Anterior cingulate cortex (tissue), 58 donors: ENCODE measurements at regions not wholly inside any gene's neighbourhood (a gene's known extent, or its start where the extent isn't known, plus 50 kb on each side); places are given as distances from the start of the nearest gene placed in this dataset.
"Not testable (repeated sequence)": the region's sequence is repeated elsewhere in the genome, so short reads cannot be mapped to it uniquely, and the experiment has no call there.

ENCODE experiments used
- DNase-seq, 58 donors: peaks; one replicate each; lab custom pipeline; 2025; lab: John Stamatoyannopoulos, UW

- no peak for DNase-seq
Observed at GRCh38 chrX:28408017-28408723, 179.1 kb upstream of the IL1RAPL1 start.

GRCh38 chrX:28398342-28398741 is 188.9 kb upstream of the IL1RAPL1 start:
- no peak for DNase-seq

GRCh38 chrX:28391528-28391927 is 195.7 kb upstream of the IL1RAPL1 start:
- no peak for DNase-seq

- peak in 2 of 58 donors; percentile 0 for DNase-seq
Observed at GRCh38 chrX:28379103-28379502, 208.1 kb upstream of the IL1RAPL1 start.

- not testable (repeated sequence) for DNase-seq
Observed at GRCh38 chrX:28367649-28368048, 219.6 kb upstream of the IL1RAPL1 start.

GRCh38 chrX:28351801-28352200 is 235.4 kb upstream of the IL1RAPL1 start:
- DNase-seq = no peak

GRCh38 chrX:28349888-28350287 is 237.4 kb upstream of the IL1RAPL1 start:
- no peak for DNase-seq

GRCh38 chrX:28347476-28347875 is 239.8 kb upstream of the IL1RAPL1 start:
- DNase-seq = no peak

- no peak for DNase-seq
Observed at GRCh38 chrX:28329156-28329555, 258.1 kb upstream of the IL1RAPL1 start.

- no peak for DNase-seq
Observed at GRCh38 chrX:28324321-28324721, 262.9 kb upstream of the IL1RAPL1 start.

- no peak for DNase-seq
Observed at GRCh38 chrX:28321286-28321685, 266.0 kb upstream of the IL1RAPL1 start.

- no peak for DNase-seq
Observed at GRCh38 chrX:28312965-28313364, 274.3 kb upstream of the IL1RAPL1 start.

- DNase-seq = no peak
Observed at GRCh38 chrX:28312259-28312658, 275.0 kb upstream of the IL1RAPL1 start.

GRCh38 chrX:28311466-28311865 is 275.8 kb upstream of the IL1RAPL1 start:
- DNase-seq = no peak

- DNase-seq = no peak
Observed at GRCh38 chrX:28303486-28303885, 283.8 kb upstream of the IL1RAPL1 start.

- DNase-seq = no peak
Observed at GRCh38 chrX:28278726-28279125, 297.5 kb upstream of the DCAF8L1 start.

GRCh38 chrX:28278251-28278650 is 297.0 kb upstream of the DCAF8L1 start:
- DNase-seq = no peak

- no peak for DNase-seq
Observed at GRCh38 chrX:28273736-28274135, 292.5 kb upstream of the DCAF8L1 start.

- no peak for DNase-seq
Observed at GRCh38 chrX:28246675-28247074, 265.4 kb upstream of the DCAF8L1 start.

GRCh38 chrX:28229217-28229616 is 248.0 kb upstream of the DCAF8L1 start:
- DNase-seq = no peak

GRCh38 chrX:28225513-28225912 is 244.3 kb upstream of the DCAF8L1 start:
- DNase-seq = no peak

- no peak for DNase-seq
Observed at GRCh38 chrX:28223991-28224390, 242.7 kb upstream of the DCAF8L1 start.

GRCh38 chrX:28223469-28223868 is 242.2 kb upstream of the DCAF8L1 start:
- no peak for DNase-seq
